C4-2B (cell line): ENCODE measurements at regions not wholly inside any gene's neighbourhood (a gene's known extent, or its start where the extent isn't known, plus 50 kb on each side); places are given as distances from the start of the nearest gene placed in this dataset.

ENCODE experiments used
- CTCF ChIP-seq: fragments of 450-650 bp; conservative IDR thresholded peaks from 2 replicates; pipeline ENCODE4 v1.5.1; 2017; ENCODE audit warnings: mild to moderate bottlenecking
- ZFX ChIP-seq: fragments of 450-650 bp; IDR thresholded peaks from 2 replicates; pipeline ENCODE4 v1.6.1; 2017

GRCh38 chr9:19516348-19516747 lies 107.5 kb downstream of the ACER2 start:
- no peak for TF ChIP-seq CTCF
- TF ChIP-seq ZFX: no peak
